ENCODE measurements at regions not wholly inside any gene's neighbourhood (a gene's known extent, or its start where the extent isn't known, plus 50 kb on each side); places are given as distances from the start of the nearest gene placed in this dataset.

GRCh38 chr2:397521-397920 is 109.6 kb upstream of the ALKAL2 start:
- H3K4me3 ChIP-seq (ENCODE audit: low read depth, low read length) = no peak overlapping the region
- TF ChIP-seq CTCF (IDR thresholded peaks at IDR 0.05; ENCODE audit: low read depth, low read length, missing control alignments) = no peak
- no peak for DNase-seq (ENCODE audit: low read depth)

DNA sequence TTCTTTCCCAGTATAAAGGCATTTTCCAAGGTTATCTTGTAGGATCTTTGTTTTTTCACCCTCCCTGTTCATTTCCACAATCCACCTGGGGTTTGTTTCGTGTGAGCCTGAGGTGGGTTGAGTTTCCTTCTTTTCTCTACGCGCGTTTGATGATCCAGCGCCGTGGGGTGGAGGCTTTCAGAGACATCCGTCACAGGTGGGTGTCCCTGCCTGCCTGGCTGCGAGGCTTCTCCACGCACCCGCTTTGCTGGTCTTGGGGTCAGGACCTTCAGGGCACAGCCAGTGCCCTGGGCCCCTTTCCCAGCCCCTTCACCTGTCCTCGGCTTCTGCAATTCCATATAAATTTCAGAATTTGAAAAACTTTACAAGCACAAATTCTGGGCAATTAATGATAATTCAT is 109.0 kb upstream of the ALKAL2 start:
- no peak for TF ChIP-seq CTCF (IDR thresholded peaks at IDR 0.05; ENCODE audit: low read depth, low read length, missing control alignments)
- DNase-seq (ENCODE audit: low read depth) = no peak
- H3K4me3 ChIP-seq (ENCODE audit: low read depth, low read length) = no peak overlapping the region

- H3K4me3 ChIP-seq (ENCODE audit: low read depth, low read length) = no peak overlapping the region
- no peak for TF ChIP-seq CTCF (IDR thresholded peaks at IDR 0.05; ENCODE audit: low read depth, low read length, missing control alignments)
- no peak for DNase-seq (ENCODE audit: low read depth)
These were observed 108.0 kb upstream of the ALKAL2 start for GRCh38 chr2:395886-396285.

DNA sequence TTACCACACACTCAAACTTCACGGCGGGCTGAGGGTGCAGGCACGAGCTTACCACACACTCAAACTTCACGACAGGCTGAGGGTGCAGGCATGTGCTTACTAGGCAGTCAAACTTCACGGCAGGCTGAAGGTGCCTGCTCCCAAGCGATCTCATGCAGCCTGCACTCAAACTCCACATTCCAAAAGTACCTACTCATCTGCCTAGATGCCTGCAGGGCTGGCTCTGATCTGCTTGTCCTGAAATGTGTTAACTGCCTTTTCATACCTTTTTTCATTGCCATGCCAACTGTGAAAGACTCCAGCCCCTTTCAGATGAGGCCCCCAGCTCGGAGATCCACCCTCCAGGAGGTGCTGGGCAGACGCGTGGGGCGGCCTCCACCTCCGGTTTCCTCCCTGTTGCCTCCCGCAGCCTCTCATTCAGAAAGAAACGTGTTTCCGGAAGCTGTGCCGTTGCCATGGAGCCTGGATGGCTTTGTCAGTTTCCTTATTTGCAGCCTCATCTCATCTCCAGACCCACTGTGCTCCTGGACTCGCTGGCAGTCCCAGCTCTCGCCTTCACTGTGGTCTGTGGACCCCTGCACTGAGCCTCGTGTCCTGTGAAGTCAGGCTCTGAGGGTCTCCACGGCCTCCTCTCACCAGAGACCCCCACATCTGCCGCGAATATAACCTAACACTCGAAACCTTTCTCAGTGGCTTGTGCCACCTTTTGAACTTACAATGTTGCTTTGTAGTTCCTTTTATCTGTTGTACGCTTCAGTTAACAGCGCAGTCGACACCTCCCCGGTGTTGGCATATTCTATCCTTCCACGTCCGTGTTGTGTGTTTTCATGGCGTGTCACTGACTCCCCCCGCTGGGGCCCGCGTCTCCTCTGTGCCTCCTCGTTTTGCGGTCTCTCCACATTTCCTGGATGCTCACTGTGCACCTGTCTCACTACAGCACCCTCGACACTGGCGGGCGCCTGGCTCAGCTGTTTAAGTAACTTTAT is 106.1 kb upstream of the ALKAL2 start:
- DNase-seq (ENCODE audit: low read depth) = no peak
- H3K4me3 ChIP-seq (ENCODE audit: low read depth, low read length) = no peak overlapping the region
- no peak for TF ChIP-seq CTCF (IDR thresholded peaks at IDR 0.05; ENCODE audit: low read depth, low read length, missing control alignments)

DNA sequence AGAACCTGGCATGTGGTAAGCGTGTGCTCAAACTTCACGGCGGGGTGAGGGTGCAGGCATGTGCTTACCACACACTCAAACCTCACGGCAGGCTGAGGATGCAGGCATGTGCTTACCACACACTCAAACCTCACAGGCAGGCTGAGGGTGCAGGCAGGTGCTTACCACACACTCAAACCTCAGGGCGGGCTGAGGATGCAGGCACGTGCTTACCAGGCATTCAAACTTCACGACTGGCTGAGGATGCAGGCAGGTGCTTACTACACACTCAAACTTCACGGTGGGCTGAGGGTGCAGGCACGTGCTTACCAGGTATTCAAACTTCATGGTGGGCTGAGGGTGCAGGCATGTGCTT is 105.0 kb upstream of the ALKAL2 start:
- DNase-seq (ENCODE audit: low read depth) = no peak
- no peak for TF ChIP-seq CTCF (IDR thresholded peaks at IDR 0.05; ENCODE audit: low read depth, low read length, missing control alignments)
- no peak overlapping the region for H3K4me3 ChIP-seq (ENCODE audit: low read depth, low read length)

GRCh38 chr2:392181-392925 is 104.5 kb upstream of the ALKAL2 start:
- DNase-seq (ENCODE audit: low read depth) = no peak
- TF ChIP-seq CTCF (IDR thresholded peaks at IDR 0.05; ENCODE audit: low read depth, low read length, missing control alignments) = no peak
- H3K4me3 ChIP-seq (ENCODE audit: low read depth, low read length) = no peak overlapping the region

All from GM12864 (cell line).